NT2/D1 (cell line): ENCODE measurements at regions not wholly inside any gene's neighbourhood (a gene's known extent, or its start where the extent isn't known, plus 50 kb on each side); places are given as distances from the start of the nearest gene placed in this dataset.

ENCODE experiments used
- DNase-seq: peaks from one replicate; pipeline ENCODE4 v3.0.0-alpha.2; 2011; ENCODE audit warnings: low read depth, low spot score
- H3K27me3 ChIP-seq: 2 replicates; pipeline ENCODE4 v1.6.0; 2011; ENCODE audit warnings: mild to moderate bottlenecking; ENCODE audit not compliant: insufficient read length, insufficient read depth
- H3K36me3 ChIP-seq: 2 replicates; pipeline ENCODE4 v1.6.1; 2011; ENCODE audit warnings: mild to moderate bottlenecking, low read length, mixed read lengths; ENCODE audit not compliant: insufficient read depth, insufficient read length
- H3K4me1 ChIP-seq: 2 replicates; pipeline ENCODE4 v1.5.1; 2011; ENCODE audit not compliant: insufficient read depth, insufficient read length
- H3K4me3 ChIP-seq: 2 replicates; pipeline ENCODE4 v1.5.1; 2011; ENCODE audit warnings: low read depth; ENCODE audit not compliant: insufficient read length
- H3K9ac ChIP-seq: 2 replicates; pipeline ENCODE4 v1.6.0; 2011; ENCODE audit warnings: low read depth; ENCODE audit not compliant: insufficient read length
- H3K9me3 ChIP-seq: 2 replicates; pipeline ENCODE4 v1.5.1; 2011; ENCODE audit warnings: mild to moderate bottlenecking, low read length; ENCODE audit not compliant: insufficient read depth
- SUZ12 ChIP-seq: IDR thresholded peaks from 2 replicates; pipeline ENCODE4 v1.6.1; 2011; ENCODE audit not compliant: insufficient read length, insufficient read depth; ENCODE audit errors: extremely low read depth
- YY1 ChIP-seq: IDR thresholded peaks from 2 replicates; pipeline ENCODE4 v1.6.1; 2011; ENCODE audit not compliant: insufficient read length, insufficient read depth
- ZNF274 ChIP-seq: IDR thresholded peaks from 2 replicates; pipeline ENCODE4 v1.6.1; 2011; ENCODE audit warnings: mild to moderate bottlenecking, low read depth, low read length

DNA sequence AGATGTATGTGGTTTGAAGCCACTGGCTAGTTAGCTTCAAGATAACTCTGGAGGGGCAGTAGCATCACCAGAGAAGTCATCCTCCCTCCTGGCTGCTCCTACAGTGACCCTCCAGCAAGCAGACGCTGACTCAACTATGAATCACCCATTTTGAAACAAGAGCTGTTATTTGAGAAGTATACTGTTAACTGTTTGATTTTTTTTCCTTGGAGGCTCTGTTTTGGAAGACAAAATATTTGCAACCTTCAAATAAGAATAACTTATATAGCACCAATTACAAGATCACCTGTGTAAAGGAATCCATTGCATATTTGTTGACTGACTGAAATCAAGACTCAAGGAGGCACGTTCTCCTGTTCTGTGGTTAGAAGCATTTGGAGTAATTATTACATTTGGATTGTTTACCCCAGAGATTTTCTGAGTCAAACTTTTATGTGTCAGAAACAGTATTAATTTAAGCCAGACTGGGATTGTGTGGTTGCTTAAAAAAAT lies 313.8 kb downstream of the MTX2 start:
- DNase-seq, result peak; percentile 11
- H3K9me3 ChIP-seq, result no peaks in the 10 kb centered on the region
- no peaks in the 10 kb centered on the region for H3K27me3 ChIP-seq
- no peak overlapping the region for H3K4me3 ChIP-seq
- no peaks in the 10 kb centered on the region for H3K36me3 ChIP-seq
- no peak overlapping the region for H3K9ac ChIP-seq
- H3K4me1 ChIP-seq, result no peaks in the 10 kb centered on the region
- TF ChIP-seq ZNF274, result no peak
- no peak for TF ChIP-seq YY1
- no peak for TF ChIP-seq SUZ12

DNA sequence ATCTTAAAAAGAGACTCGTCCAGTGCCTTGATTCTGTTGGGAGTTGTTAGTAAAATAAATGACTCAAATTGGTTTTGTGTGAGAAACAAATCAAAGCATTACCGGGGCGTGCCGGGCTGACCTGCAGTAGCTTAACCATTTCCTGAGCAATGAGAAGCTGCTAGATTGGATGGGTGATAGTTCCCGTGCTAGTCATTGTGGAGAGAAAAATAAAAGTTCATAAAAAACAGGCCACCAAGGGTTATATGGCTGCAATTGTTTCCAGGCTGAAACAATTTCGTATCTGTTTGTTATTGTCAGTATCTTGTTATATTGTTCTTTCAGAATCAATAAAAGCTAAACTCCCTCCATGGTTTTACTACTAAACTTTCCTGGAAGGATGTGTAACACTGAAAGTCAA lies 314.4 kb downstream of the MTX2 start:
- no peak for TF ChIP-seq YY1
- TF ChIP-seq ZNF274, result no peak
- no peak for TF ChIP-seq SUZ12
- no peak overlapping the region for H3K4me3 ChIP-seq

DNA sequence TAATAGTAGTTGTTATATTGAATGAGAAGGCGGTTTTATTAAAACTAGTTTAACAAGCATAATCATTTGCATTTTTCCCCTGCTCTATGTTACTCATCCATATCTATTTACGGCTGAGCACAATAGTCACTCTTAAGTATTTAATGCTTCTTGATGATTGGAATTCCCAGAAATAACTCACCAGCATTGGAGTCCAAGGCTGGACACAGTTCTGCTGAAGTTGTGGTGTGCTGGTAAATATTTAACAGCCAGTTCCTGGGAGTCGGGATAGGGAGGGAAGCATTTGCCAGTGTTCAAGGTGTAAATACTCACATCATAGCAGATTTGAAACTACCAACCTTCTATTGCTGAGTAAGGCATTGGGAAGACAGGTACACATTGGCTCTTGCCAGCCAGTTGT lies 315.1 kb downstream of the MTX2 start:
- no peaks in the 10 kb centered on the region for H3K36me3 ChIP-seq
- DNase-seq, result no peak
- no peak overlapping the region for H3K9ac ChIP-seq
- H3K27me3 ChIP-seq, result no peaks in the 10 kb centered on the region
- TF ChIP-seq SUZ12 (no peak), YY1 (no peak), ZNF274 (no peak)
- no peaks in the 10 kb centered on the region for H3K9me3 ChIP-seq
- H3K4me1 ChIP-seq, result no peaks in the 10 kb centered on the region
- H3K4me3 ChIP-seq, result no peak overlapping the region

More for the DNA sequence above, 314.4 kb downstream of the MTX2 start:
- no peak for DNase-seq
- Histone ChIP-seq H3K4me1 (no peaks in the 10 kb centered on the region), H3K9me3 (no peaks in the 10 kb centered on the region), H3K9ac (no peak overlapping the region), H3K36me3 (no peaks in the 10 kb centered on the region), H3K27me3 (no peaks in the 10 kb centered on the region)

DNA sequence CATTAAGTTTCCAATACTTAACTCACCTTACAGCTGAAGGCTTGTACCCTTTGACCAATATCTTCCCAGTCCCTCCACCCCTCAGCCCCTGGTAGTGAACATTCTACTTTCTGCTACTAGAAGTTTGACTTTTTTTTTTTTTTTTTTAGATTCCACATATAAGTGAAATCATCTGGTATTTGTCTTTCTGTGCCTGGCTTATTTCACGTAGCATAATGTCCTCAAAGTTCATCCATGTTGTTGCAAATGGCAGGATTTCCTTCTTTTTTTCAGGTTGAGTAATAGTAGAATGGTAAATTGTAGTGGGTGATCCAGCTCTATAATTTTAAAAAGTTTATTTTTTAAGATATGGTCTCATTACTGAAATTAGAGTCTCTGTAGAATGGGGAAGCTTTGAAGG lies 316.0 kb downstream of the MTX2 start:
- Histone ChIP-seq H3K27me3 (no peaks in the 10 kb centered on the region), H3K4me3 (no peak overlapping the region), H3K36me3 (no peaks in the 10 kb centered on the region), H3K4me1 (no peaks in the 10 kb centered on the region), H3K9me3 (no peaks in the 10 kb centered on the region), H3K9ac (no peak overlapping the region)
- TF ChIP-seq YY1 (no peak), ZNF274 (no peak), SUZ12 (no peak)
- DNase-seq, result no peak

DNA sequence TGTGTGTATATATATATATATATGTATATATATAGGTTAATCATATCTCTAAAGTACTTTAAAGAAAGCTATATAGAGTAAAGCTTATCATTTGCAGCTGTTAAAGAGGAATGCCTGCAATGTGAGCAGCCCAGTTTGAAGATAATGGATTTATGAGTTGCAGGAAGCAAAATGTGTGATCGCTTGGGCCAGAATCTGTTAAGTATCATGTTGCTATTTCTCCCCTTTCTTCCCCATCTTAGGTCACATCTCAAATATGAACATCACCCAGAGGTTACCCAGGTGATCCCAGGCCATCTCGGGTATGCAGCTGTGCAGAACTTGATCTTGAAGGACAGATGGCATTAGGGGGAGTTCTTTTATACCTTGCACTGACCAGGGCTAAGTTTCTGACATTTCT lies 316.5 kb downstream of the MTX2 start:
- no peak for DNase-seq
- H3K4me3 ChIP-seq, result no peak overlapping the region
- no peak overlapping the region for H3K9ac ChIP-seq
- no peaks in the 10 kb centered on the region for H3K9me3 ChIP-seq
- TF ChIP-seq YY1 (no peak), SUZ12 (no peak), ZNF274 (no peak)
- H3K4me1 ChIP-seq, result no peaks in the 10 kb centered on the region
- no peaks in the 10 kb centered on the region for H3K27me3 ChIP-seq
- H3K36me3 ChIP-seq, result no peaks in the 10 kb centered on the region

DNA sequence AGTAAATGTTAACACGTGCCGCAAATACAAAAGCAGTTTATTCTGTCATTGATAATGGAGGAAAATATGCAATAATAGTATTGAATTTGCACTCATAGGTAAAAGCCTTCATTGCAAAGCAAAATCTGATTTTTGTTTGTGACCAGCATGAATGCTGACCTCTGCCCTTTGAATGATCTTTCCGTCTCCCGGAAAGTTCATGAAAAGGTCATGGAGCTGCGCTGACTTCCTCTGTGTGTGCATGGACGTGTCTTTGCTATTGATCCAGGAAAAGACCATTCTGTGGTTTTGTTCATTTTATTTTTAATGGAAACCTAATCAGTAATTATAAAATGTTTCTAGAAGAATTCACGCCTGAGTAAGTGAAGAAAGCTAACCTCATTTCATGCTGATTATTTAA lies 320.0 kb downstream of the MTX2 start:
- DNase-seq, result no peak
- no peak overlapping the region for H3K4me3 ChIP-seq
- TF ChIP-seq SUZ12, result no peak
- TF ChIP-seq ZNF274, result no peak
- no peak for TF ChIP-seq YY1
- H3K27me3 ChIP-seq, result peaks cover 24% of the 10 kb centered on the region
- H3K4me1 ChIP-seq, result no peaks in the 10 kb centered on the region
- H3K36me3 ChIP-seq, result no peaks in the 10 kb centered on the region
- H3K9ac ChIP-seq, result no peak overlapping the region
- H3K9me3 ChIP-seq, result no peaks in the 10 kb centered on the region

DNA sequence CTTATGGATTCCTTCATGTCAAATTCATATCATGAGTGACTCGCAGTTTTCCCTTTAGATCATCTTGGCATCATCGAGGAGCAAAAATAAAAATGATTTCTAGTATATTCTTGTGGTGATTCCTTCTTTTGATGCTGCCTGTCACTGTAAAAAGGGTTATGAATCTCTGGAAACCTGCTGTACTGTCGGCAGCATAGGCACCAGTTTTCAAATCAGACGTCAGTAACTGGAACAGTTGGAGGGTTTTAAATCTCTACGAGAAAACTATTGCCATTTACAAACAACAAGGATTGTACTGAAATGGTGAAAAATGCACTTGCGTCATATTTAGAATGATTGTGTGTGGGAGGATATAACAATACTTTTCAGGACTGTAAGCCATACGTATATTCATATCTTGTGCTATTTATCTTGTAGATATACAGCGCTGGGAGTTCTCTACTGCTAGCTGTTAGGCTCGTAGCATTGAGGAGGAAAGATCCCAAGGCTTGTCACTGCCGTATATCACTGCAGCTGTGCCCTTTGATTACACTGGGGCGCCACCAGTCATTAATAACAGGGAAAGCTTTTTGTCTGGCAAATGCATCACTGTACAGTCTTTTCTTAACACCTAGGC lies 320.7 kb downstream of the MTX2 start:
- Histone ChIP-seq H3K36me3 (no peaks in the 10 kb centered on the region), H3K9ac (no peak overlapping the region), H3K4me3 (no peak overlapping the region), H3K9me3 (no peaks in the 10 kb centered on the region), H3K4me1 (no peaks in the 10 kb centered on the region), H3K27me3 (peaks cover 24% of the 10 kb centered on the region)
- TF ChIP-seq ZNF274 (no peak), SUZ12 (no peak), YY1 (no peak)
- no peak for DNase-seq

DNA sequence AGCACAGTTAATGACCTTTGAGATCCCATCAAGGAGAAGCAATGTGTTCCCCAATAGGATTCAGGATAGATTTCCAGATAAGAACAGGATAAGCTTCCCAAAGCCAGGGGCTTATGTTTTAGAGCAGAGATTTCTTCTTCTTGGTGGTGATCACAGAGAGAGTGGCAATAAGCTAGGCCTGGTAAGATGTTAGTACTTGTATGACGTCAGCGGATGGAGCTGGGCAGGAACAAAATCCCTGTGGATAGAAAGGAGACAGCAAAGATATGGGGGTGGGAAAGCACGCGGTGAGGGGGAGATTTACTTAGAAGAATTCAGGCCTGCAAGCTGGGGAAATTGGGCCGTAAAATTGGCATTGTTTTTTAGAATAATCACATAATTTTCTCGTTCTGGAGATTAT lies 323.0 kb downstream of the MTX2 start:
- DNase-seq, result no peak
- peaks cover 31% of the 10 kb centered on the region for H3K27me3 ChIP-seq
- TF ChIP-seq SUZ12 (no peak), ZNF274 (no peak), YY1 (no peak)

More for the DNA sequence above, 323.0 kb downstream of the MTX2 start:
- H3K4me3 ChIP-seq, result no peak overlapping the region
- H3K9ac ChIP-seq, result no peak overlapping the region
- no peaks in the 10 kb centered on the region for H3K9me3 ChIP-seq
- H3K36me3 ChIP-seq, result no peaks in the 10 kb centered on the region
- H3K4me1 ChIP-seq, result no peaks in the 10 kb centered on the region
